Fibroblast of the aortic adventitia (primary cell): ENCODE measurements at regions not wholly inside any gene's neighbourhood (a gene's known extent, or its start where the extent isn't known, plus 50 kb on each side); places are given as distances from the start of the nearest gene placed in this dataset.

Experiments
- DNase-seq: peaks from one replicate; pipeline ENCODE4 v3.0.0-alpha.2; 2010; ENCODE audit warnings: low read depth
- H3K4me3 ChIP-seq: 2 replicates; pipeline ENCODE4 v1.5.1; 2011; ENCODE audit warnings: low read depth, mild to moderate bottlenecking, control low read depth, low read length, moderate library complexity
- CTCF ChIP-seq: IDR thresholded peaks from 2 replicates; pipeline ENCODE4 v1.5.1; 2011; ENCODE audit warnings: mild to moderate bottlenecking, low read length, control low read depth, inconsistent platforms; ENCODE audit not compliant: insufficient read depth

GRCh38 chr3:126262227-126262626 lies 81.8 kb upstream of the ALDH1L1 start:
- no peak for TF ChIP-seq CTCF
- DNase-seq, result no peak
- H3K4me3 ChIP-seq, result no peak overlapping the region

- TF ChIP-seq CTCF, result no peak
- DNase-seq, result peak; percentile 88
- H3K4me3 ChIP-seq, result no peak overlapping the region
These were observed 80.7 kb upstream of the ALDH1L1 start for GRCh38 chr3:126261037-126261436.

- DNase-seq, result peak; percentile 40
- TF ChIP-seq CTCF, result peak; percentile 64
- no peak overlapping the region for H3K4me3 ChIP-seq
These were observed 79.3 kb upstream of the ALDH1L1 start for GRCh38 chr3:126259411-126260391.

GRCh38 chr3:126258670-126259069 lies 78.3 kb upstream of the ALDH1L1 start:
- DNase-seq, result no peak
- H3K4me3 ChIP-seq, result no peak overlapping the region
- no peak for TF ChIP-seq CTCF

- no peak overlapping the region for H3K4me3 ChIP-seq
- DNase-seq, result no peak
- no peak for TF ChIP-seq CTCF
These were observed 77.6 kb upstream of the ALDH1L1 start for GRCh38 chr3:126257984-126258383.

GRCh38 chr3:126257174-126257573 lies 76.8 kb upstream of the ALDH1L1 start:
- no peak for TF ChIP-seq CTCF
- no peak overlapping the region for H3K4me3 ChIP-seq
- no peak for DNase-seq
